Osteocyte (in vitro differentiated cells): ENCODE measurements at regions not wholly inside any gene's neighbourhood (a gene's known extent, or its start where the extent isn't known, plus 50 kb on each side); places are given as distances from the start of the nearest gene placed in this dataset.
"Not testable (repeated sequence)": the region's sequence is repeated elsewhere in the genome, so short reads cannot be mapped to it uniquely, and the experiment has no call there.

Experiments used
- DNase-seq: peaks from one replicate; pipeline ENCODE4 v3.0.0; 2021; ENCODE audit warnings: mixed read lengths; ENCODE audit not compliant: unreplicated experiment; ENCODE audit errors: extremely low spot score
- H3K27ac Mint-ChIP-seq: one replicate; pipeline ENCODE4 v1.8.0; 2021; ENCODE audit warnings: mild to moderate bottlenecking, mixed read lengths; ENCODE audit not compliant: unreplicated experiment
- H3K27me3 Mint-ChIP-seq: one replicate; pipeline ENCODE4 v1.8.0; 2021; ENCODE audit warnings: mixed read lengths; ENCODE audit not compliant: unreplicated experiment
- H3K36me3 Mint-ChIP-seq: one replicate; pipeline ENCODE4 v1.8.0; 2021; ENCODE audit warnings: mixed read lengths; ENCODE audit not compliant: unreplicated experiment
- H3K4me1 Mint-ChIP-seq: one replicate; pipeline ENCODE4 v1.8.0; 2021; ENCODE audit warnings: mixed read lengths; ENCODE audit not compliant: unreplicated experiment
- H3K4me3 Mint-ChIP-seq: one replicate; pipeline ENCODE4 v1.8.0; 2021; ENCODE audit warnings: mild to moderate bottlenecking, moderate library complexity, mixed read lengths; ENCODE audit not compliant: unreplicated experiment
- H3K9me3 Mint-ChIP-seq: one replicate; pipeline ENCODE4 v1.8.0; 2021; ENCODE audit warnings: mixed read lengths; ENCODE audit not compliant: unreplicated experiment
- CTCF ChIP-seq: fragments of 200-600 bp; sonication (generic); IDR thresholded peaks from 2 replicates; pipeline ENCODE4 v1.5.0; 2021; ENCODE audit warnings: antibody characterized with exemption, mild to moderate bottlenecking, moderate library complexity

- peaks cover 9% of the 10 kb centered on the region for H3K9me3 Mint-ChIP-seq
- H3K4me1 Mint-ChIP-seq = peaks cover 19% of the 10 kb centered on the region
- no peaks in the 10 kb centered on the region for H3K36me3 Mint-ChIP-seq
- H3K4me3 Mint-ChIP-seq = no peak overlapping the region
- H3K27ac Mint-ChIP-seq = no peak overlapping the region
- DNase-seq = no peak
- no peak for TF ChIP-seq CTCF
- no peaks in the 10 kb centered on the region for H3K27me3 Mint-ChIP-seq
These were observed 79.9 kb upstream of the NCOR2 start for GRCh38 chr12:124647316-124647715.

GRCh38 chr12:124646385-124647230 is 79.2 kb upstream of the NCOR2 start:
- Mint-ChIP-seq H3K4me3 (no peak overlapping the region), H3K27ac (no peak overlapping the region), H3K27me3 (no peaks in the 10 kb centered on the region), H3K36me3 (no peaks in the 10 kb centered on the region), H3K4me1 (peaks cover 16% of the 10 kb centered on the region), H3K9me3 (peaks cover 9% of the 10 kb centered on the region)
- TF ChIP-seq CTCF = no peak
- no peak for DNase-seq

- Mint-ChIP-seq H3K27me3 (no peaks in the 10 kb centered on the region), H3K4me3 (no peak overlapping the region), H3K27ac (no peak overlapping the region), H3K9me3 (peaks cover 9% of the 10 kb centered on the region), H3K36me3 (no peaks in the 10 kb centered on the region), H3K4me1 (peaks cover 10% of the 10 kb centered on the region)
- no peak for TF ChIP-seq CTCF
- DNase-seq = no peak
These were observed 78.3 kb upstream of the NCOR2 start for GRCh38 chr12:124645530-124646244.

- H3K36me3 Mint-ChIP-seq, H3K27me3 Mint-ChIP-seq, H3K27ac Mint-ChIP-seq, H3K4me3 Mint-ChIP-seq, DNase-seq: not testable (repeated sequence)
- Mint-ChIP-seq H3K4me1 (peaks cover 15% of the 10 kb centered on the region), H3K9me3 (peaks cover 18% of the 10 kb centered on the region)
These were observed 76.4 kb upstream of the NCOR2 start for GRCh38 chr12:124643768-124644167.

GRCh38 chr12:124642105-124642504 is 74.7 kb upstream of the NCOR2 start:
- Mint-ChIP-seq H3K9me3 (peaks cover 13% of the 10 kb centered on the region), H3K36me3 (no peaks in the 10 kb centered on the region), H3K4me1 (peaks cover 15% of the 10 kb centered on the region), H3K27ac (no peak overlapping the region), H3K27me3 (no peaks in the 10 kb centered on the region), H3K4me3 (no peak overlapping the region)
- DNase-seq = no peak
- no peak for TF ChIP-seq CTCF
